ENCODE measurements at regions not wholly inside any gene's neighbourhood (a gene's known extent, or its start where the extent isn't known, plus 50 kb on each side); places are given as distances from the start of the nearest gene placed in this dataset.
"Not testable (repeated sequence)": the region's sequence is repeated elsewhere in the genome, so short reads cannot be mapped to it uniquely, and the experiment has no call there.

DNA sequence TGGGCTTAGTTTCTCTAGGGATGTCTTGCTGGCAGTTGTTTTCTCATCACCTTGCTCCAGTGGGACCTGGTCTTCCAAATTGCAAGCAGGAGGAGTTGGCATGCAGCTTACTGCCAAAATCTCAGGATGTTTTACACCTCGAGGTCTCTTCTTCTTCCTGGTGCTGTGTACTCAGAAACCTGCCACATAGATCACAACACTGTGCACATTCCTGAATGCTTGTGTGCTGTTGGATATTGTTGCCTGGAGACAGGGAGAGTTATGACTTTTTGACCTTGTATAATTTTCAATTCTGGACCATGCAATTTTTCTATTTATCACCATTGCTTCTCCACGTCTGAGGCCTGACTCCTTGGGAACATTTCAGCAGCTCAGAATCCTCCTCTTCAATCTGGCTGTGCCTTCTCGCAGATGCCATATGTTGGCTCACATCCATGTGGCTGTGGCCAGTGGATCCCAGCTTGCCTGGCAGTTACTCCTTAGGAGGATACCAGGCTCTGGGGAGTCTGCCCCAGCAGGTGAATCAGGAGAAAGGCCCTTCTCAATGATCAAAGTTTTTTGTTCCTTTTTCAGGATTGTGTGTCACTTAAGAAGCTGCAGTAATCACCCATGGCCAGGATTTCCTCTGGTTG is 489.3 kb downstream of the TSN start:
- DNase-seq: no peak

- DNase-seq: no peak
Measured at GRCh38 chr2:122249673-122250072, 494.2 kb downstream of the TSN start.

GRCh38 chr2:122251158-122251557 is 495.7 kb downstream of the TSN start:
- DNase-seq: no peak

- DNase-seq: no peak
Measured at GRCh38 chr2:122251566-122251965, 496.1 kb downstream of the TSN start.

- no peak for DNase-seq
Measured at GRCh38 chr2:122255924-122256323, 500.5 kb downstream of the TSN start.

GRCh38 chr2:122261911-122262310 is 506.5 kb downstream of the TSN start:
- no peak for DNase-seq

DNA sequence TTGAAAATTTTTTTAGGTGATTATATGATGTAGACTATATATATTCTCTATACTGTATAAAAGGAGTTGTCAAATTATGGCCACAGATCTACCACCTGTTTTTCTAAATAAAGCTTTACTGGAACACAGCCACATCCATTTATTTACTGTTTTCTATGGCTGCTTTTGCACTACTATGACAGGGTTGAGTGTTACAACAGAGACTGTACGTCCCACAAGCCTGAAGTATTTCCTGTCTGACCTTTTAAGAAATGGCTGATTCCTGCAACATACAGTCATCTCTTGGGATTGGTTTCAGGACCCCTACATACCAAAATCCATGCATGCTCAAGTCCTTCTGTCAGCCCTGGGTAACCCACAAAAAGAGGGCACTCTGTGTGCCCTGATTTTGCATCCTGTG is 508.3 kb downstream of the TSN start:
- no peak for DNase-seq

DNA sequence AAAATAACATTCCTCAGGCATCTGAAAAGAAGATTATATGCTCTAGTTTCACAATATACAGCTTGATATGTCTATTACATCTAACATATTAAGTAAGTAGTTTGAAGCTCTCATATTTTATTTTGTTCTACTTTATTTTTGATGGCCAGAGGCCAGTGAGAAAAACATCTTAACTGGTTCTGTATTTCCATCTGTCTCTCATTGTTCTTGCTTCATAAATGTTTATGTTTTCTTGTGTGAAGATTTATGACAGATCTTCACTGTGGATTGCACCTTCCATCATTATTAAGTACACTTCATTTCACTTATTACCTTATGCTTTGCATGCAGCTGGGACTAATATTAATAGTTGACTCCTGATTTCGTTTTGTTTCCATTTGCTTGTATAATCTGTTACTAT is 511.2 kb downstream of the TSN start:
- DNase-seq: no peak

- DNase-seq: no peak
Measured at GRCh38 chr2:122267947-122268346, 512.5 kb downstream of the TSN start.

DNA sequence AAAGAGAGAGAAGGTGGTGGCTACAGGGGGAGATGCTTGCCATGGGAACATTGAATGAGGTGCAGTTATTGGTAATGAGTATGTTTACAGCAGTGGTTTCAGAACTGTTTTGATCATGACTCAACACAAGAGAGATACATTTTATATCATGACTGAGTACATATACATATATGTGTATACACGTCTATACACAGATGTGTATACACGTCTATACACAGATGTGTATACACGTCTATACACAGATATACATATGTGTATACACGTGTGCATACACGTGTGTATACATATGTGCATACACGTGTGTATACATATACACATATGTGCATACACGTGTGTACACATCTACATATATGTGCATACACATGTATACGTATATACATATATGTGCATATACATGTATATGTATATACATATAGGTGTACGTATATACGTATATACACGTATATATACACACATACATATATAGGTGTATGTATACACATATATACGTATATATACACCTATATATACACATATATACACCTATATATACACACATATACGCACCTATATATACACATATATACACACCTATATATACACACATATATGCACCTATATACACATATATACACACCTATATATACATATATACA is 518.5 kb downstream of the TSN start:
- no peak for DNase-seq

DNA sequence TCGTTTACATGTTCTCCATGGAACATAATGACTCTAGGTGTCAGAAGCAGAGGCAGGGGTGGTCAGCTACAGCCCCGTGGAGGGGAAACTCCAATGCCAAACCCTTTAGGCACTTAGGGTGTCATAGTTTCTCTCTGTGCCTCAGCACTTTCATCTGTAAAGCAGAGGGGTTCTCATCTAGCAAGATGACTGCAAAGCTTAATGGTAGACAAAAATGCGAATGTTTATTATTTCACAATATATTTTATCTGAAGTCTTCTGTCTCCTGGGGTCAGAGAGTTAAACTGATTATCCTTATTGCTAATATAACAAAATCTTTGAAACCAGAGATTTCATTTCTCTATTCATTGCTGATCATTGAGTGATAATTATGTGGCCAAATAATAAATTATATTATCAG is 522.5 kb downstream of the TSN start:
- DNase-seq: no peak

DNA sequence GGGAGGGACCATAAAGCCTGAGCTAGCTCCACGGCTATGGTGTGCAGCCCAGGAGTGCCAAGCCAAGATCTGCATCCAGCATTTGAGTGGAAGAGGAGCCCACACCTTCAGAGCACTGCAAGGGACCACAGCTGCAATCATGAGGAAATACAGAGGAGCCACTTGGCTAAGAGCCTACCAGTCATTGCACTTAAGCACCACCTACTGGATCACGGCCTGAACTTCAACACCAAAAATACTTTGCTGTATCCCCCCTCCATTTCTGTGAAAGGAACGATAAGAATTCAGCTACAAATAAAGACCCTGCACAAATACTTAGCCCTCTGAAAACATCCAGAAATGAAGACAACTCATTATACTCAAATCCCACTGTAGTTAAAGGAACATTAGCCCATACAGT is 545.3 kb downstream of the TSN start:
- no peak for DNase-seq

DNA sequence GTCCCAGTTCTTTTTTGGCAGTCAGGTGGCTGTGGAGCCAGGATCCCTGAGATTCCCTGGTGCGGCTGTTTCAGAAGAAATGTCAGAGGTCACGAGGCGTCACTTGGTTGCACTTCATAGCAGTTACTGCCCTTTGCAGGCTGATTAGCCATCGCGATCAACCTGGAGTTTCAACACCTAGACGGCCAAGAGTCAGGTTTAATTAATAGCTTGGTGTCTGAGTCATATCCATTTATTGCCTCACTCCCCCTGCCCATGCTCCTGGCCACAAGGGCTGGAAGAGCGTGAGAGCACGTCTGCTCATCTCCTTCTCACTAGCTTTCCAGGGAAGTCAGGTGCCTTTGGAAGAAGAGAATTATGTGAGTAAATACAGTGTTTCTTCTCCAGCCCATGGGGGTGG is 552.3 kb downstream of the TSN start:
- DNase-seq: no peak

DNA sequence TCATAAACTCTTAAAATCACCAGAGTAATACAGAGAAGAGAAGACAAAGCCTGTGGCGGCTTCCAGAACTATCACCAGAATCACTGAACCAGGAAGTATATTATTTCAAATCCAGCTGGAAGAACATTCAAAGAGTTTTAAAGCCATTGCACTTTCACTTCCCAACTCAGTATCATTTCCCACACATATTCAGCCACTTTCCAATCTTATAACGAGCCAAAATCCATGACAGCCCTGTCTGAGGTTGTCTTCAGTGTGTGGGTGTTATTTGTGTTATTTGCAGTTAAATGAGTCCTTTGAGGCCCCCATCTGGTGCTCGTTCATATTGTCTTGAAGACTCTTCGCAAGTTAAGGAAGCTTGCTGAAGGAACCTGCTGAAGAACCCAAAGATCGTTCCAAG is 559.9 kb downstream of the TSN start:
- peak; percentile 22 for DNase-seq

DNA sequence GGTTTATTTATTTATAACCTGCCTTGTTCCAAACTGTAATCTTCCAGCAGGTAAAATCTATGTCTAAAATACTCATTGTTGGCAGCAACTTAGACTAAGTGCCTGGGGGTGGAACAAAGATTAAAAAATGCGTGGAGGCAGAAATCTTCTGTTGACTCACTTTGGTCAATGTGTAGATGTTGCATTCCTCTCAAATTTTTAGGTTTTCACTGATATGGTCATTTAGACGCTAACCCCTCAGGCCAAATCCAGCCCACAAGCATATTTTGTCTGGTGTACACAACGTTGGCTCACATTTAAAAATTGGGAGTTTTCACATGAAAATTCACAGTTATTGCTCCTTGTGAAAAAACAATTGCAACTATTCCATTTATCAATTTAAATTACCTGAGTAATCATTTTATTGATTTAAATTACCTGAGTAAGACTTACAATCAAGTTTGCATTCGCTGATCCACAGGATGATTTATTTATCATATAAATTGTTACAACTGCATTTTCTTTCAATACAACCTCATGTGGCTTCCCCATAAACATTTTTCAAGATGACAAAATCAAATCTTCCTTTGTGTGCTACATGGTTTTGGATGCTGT is 564.2 kb downstream of the TSN start:
- DNase-seq: no peak

GRCh38 chr2:122322815-122323214 is 567.4 kb downstream of the TSN start:
- DNase-seq: no peak

DNA sequence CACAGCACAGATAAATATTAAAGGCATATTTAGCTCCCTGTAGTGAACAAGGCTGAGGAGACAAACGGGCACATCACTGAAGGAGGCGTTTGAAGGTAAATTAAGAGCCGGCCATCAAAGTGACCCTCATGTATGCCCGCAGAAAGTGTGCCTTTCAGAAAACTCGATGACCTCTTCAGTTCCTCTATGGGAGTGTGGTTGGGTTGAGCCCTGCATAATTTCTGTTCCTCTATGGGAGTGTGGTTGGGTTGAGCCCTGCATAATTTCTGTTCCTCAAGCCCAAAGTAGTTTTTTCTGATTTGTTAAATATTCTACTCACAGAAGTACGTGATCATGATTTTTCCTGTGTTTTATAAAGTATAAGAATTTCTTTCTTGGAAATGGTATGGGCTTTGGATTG is 568.5 kb downstream of the TSN start:
- DNase-seq: no peak

DNA sequence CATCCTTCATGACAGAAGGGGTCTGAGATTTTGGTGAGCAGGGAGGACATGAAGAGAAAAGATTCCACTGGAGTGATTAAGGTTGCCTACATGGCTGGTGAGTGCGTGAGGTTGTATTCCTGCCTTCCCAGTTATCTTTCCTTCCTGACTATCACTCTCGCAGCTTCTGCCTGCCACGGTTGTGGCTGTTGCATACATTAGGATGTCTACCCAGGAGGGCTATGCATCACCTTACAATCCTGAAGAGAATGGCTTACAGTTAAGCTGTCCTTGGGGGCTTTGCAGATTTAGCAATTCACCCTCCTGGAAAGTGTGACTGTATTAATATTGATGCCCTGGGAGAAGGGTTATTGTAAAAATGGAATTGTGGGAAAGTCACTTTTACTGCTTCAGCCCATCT is 571.0 kb downstream of the TSN start:
- DNase-seq: no peak

GRCh38 chr2:122328816-122329215 is 573.4 kb downstream of the TSN start:
- DNase-seq: no peak

GRCh38 chr2:122329278-122329677 is 573.8 kb downstream of the TSN start:
- DNase-seq: no peak

- no peak for DNase-seq
Measured at GRCh38 chr2:122333932-122334331, 578.5 kb downstream of the TSN start.

- no peak for DNase-seq
Measured at GRCh38 chr2:122338000-122338399, 582.5 kb downstream of the TSN start.

GRCh38 chr2:122340246-122340645 is 584.8 kb downstream of the TSN start:
- DNase-seq: no peak

DNA sequence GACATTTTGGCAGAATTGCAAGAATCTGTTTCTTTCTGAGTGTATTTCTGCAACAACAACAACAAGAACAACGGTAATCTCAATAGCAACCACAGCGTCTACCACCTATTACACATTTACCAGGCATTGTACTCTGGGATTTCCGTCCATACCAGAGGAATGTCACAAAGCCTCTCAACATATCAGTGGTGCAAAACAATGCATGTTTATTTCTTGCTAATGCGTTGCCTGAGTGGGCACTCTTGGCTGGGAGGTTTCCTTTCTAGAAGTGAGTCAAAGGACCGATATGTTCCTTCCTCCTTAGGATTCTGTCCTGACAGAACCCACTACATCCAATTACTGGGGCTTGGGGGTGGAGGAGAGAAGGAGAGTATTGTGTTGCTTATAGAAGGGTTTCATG is 585.6 kb downstream of the TSN start:
- no peak for DNase-seq

DNA sequence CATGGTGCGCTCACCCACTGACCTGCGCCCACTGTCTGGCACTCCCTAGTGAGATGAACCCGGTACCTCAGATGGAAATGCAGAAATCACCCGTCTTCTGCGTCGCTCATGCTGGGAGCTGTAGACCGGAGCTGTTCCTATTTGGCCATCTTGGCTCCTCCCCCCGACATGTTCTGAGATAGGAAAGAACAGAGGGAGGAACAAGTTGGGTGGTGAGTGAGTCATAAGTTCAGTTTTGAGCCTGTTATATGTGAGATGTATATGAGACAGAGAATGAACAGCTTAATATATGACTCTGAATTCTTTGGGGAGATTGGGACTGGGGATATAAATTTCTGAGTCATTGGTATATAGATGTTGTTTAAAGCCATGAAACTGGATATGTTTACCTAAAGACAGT is 596.7 kb downstream of the TSN start:
- not testable (repeated sequence) for DNase-seq

All from femur (tissue), 1 donor.